Astrocyte of the spinal cord (primary cell): ENCODE measurements at regions not wholly inside any gene's neighbourhood (a gene's known extent, or its start where the extent isn't known, plus 50 kb on each side); places are given as distances from the start of the nearest gene placed in this dataset.

Experiments
- DNase-seq: peaks from one replicate; pipeline ENCODE4 v3.0.0; 2011; ENCODE audit warnings: low read depth, low spot score
- H3K4me3 ChIP-seq: 2 replicates; pipeline ENCODE4 v1.5.1; 2011; ENCODE audit warnings: low read depth, mild to moderate bottlenecking, low read length, moderate library complexity
- in situ Hi-C: cut with HindIII; loops from 2 replicates; pipeline ENCODE4 v1.10.0; 2017; ENCODE audit warnings: low sequenced_read_pairs
- TF ChIP-seq, protein P1 (sequence below): IDR thresholded peaks from 2 replicates; pipeline ENCODE4 v1.5.1; 2012; ENCODE audit warnings: low read depth, mild to moderate bottlenecking, low read length, inconsistent platforms

DNA sequence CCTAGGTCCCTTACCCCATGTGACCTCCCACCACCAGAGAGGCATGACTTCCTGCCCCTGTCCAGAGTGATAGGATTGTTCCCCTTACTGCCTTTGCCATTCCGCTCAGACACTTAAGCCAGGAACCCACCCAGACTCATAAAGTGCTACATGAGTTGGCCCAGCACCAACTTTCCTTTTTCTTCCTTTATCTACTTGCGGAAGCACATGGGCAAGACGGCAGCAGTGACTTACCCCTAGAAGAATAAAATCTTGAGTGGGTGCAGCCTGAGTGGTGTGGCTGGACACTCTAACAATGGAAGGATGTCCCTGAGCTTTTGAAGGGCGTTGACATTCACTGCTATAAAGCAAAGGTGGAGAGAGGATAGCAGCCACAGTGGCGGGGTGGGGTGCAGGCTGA lies 100.1 kb downstream of the MAB21L3 start:
- no peak overlapping the region for H3K4me3 ChIP-seq
- in situ Hi-C loops = no loop called here
- TF ChIP-seq, protein P1, sequence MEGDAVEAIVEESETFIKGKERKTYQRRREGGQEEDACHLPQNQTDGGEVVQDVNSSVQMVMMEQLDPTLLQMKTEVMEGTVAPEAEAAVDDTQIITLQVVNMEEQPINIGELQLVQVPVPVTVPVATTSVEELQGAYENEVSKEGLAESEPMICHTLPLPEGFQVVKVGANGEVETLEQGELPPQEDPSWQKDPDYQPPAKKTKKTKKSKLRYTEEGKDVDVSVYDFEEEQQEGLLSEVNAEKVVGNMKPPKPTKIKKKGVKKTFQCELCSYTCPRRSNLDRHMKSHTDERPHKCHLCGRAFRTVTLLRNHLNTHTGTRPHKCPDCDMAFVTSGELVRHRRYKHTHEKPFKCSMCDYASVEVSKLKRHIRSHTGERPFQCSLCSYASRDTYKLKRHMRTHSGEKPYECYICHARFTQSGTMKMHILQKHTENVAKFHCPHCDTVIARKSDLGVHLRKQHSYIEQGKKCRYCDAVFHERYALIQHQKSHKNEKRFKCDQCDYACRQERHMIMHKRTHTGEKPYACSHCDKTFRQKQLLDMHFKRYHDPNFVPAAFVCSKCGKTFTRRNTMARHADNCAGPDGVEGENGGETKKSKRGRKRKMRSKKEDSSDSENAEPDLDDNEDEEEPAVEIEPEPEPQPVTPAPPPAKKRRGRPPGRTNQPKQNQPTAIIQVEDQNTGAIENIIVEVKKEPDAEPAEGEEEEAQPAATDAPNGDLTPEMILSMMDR = no peak
- no peak for DNase-seq

DNA sequence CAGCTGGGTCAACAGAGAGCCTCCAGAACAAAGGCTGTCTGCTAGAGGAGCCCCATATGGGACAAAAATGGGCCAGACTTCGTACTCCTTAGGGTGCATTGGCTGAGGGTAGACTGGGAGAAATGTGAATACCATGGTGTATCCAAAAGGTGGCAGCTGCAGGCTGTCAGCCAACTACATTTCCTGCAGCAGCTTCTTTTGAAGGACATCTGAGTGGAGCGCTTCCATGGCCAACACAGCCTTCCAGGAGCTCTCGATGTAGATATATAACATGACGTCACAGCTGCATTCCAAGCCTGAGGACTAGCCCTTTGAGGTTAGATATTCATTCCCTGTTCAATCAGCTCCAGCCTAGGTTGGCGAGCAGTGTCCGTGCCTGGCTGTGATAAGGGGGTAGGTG lies 107.7 kb downstream of the MAB21L3 start:
- in situ Hi-C loops = no loop called here
- no peak for DNase-seq
- no peak overlapping the region for H3K4me3 ChIP-seq
- TF ChIP-seq, protein P1 = no peak

DNA sequence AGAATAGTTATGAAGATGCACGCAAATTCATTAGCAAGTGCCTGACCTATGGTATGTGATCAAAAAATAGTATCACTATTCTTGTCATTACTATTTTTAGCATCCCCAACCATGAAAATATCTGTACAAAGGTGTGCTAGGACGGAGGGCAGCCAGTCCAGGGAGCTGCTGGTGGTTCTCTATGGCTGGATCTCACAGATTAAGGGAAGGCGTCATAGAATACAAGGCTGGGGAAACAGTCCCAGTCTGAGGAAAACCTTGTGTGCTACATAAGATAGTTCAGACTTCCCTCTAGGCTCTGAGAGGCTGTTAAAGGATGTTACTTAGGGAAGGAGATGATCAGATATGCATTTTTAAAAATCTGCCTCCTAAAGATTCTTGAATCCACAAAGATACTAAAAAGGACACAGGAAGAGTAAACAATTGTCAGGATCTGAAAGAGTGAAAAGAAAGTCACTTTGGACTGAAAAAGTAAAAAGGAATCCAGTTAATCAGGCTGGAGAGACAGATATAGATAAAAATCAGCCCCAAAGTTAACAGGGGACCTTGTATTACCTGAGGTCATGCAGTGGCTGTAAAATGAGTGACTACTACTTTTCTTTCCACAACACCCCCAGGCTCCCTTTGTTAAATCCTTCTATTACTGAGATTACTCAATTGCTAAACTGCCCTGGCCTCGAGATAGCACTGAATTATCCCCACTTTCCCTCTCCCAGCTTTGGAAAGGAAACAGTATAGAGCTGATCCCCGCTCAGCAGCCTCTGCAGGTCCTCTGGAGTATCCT lies 108.6 kb downstream of the MAB21L3 start:
- in situ Hi-C loops = no loop called here
- DNase-seq = no peak
- H3K4me3 ChIP-seq = no peak overlapping the region
- TF ChIP-seq, protein P1 = no peak

DNA sequence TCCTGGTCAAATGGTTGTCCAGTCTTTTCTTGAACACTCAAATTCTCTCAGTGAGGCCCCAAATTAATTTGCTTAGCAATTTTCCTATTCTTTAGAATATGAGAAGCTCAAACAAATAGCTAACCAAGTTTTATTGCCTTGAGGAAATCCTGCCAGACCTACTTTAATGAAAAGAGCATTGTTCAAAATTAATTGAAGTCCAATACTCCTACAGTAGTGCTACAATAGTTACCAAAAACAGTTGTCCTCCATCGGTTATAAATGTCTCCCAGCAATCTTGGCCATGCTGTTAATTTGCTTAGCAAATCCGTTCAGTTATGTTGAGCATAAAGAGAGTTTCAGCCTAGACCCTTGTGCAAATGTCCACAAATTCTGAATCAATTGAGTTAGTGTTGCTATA lies 112.9 kb downstream of the MAB21L3 start:
- no peak overlapping the region for H3K4me3 ChIP-seq
- in situ Hi-C loops = no loop called here
- TF ChIP-seq, protein P1 = no peak
- DNase-seq = no peak

DNA sequence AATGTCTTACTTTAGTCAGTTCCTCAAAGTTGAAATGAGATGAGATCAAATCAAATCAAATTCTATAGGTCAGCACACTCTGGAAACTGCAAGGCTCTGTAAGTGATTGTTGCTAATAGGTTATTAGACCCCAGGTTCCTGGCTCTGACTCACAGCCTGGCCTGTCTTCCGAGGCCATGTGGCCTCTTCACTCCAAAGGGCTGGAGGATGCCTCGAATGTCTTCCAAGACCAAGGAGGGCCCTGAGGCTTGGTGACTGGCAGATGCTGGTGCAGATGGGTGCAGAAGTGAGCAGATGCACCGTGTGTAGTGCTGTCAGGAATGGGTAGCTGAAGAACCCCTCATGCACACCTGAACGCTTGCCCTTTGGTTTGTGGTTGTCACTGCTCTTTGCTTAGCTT lies 113.4 kb downstream of the MAB21L3 start:
- DNase-seq = no peak
- in situ Hi-C loops = no loop called here
- H3K4me3 ChIP-seq = no peak overlapping the region
- TF ChIP-seq, protein P1 = no peak

DNA sequence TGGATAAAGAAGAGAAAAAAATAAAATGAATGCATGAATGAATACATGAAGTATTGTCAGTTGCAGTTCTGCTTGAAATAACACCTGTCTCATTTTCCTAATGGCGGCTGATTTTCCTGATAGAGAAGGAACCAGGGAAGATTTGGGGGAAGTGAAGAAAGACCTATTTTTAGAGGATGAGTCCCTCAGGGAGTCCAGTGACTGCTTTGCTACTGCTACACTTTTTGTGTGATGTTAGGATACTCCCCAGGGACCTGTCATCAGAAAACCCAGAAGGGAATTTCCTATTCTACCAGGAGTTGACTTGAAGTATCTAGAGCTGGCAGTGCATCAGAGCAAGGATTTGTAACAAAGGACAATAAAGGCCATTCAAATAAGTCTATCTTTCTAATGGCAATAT lies 114.8 kb downstream of the MAB21L3 start:
- no peak for DNase-seq
- in situ Hi-C loops = no loop called here

More for the DNA sequence above, 114.8 kb downstream of the MAB21L3 start:
- H3K4me3 ChIP-seq = no peak overlapping the region
- TF ChIP-seq, protein P1 = no peak
